Stomach (tissue), 8 donors: ENCODE measurements at regions not wholly inside any gene's neighbourhood (a gene's known extent, or its start where the extent isn't known, plus 50 kb on each side); places are given as distances from the start of the nearest gene placed in this dataset.

Experiments used
- DNase-seq, 2 donors: peaks; one replicate each; pipeline versions ENCODE4 v3.0.0 to v3.0.0-alpha.2; 2013 to 2019
- H3K27ac ChIP-seq, 5 donors: fragments of 200-600 bp in 4 of 5; sonication (generic) in 4 of 5; one replicate each; pipeline ENCODE4 v1.5.1; 2013 to 2019; ENCODE audit warnings: mild to moderate bottlenecking in 1 of 5, moderate library complexity in 1 of 5
- H3K27me3 ChIP-seq, 3 donors: fragments of 200-600 bp; sonication (generic); one replicate each; pipeline ENCODE4 v1.5.1; 2017 to 2019; ENCODE audit warnings: mixed run types in 1 of 3
- H3K36me3 ChIP-seq, 4 donors: fragments of 200-600 bp; sonication (generic); 1 replicate in 3 of 4; 2 replicates in 1 of 4; pipeline ENCODE4 v1.5.1; 2016 to 2019
- H3K4me1 ChIP-seq, 4 donors: fragments of 200-600 bp; sonication (generic); one replicate each; pipeline ENCODE4 v1.5.1; 2016 to 2019
- H3K4me3 ChIP-seq, 4 donors: fragments of 200-600 bp; sonication (generic) in 3 of 4; one replicate each; pipeline ENCODE4 v1.5.1; 2016 to 2019; ENCODE audit warnings: mild to moderate bottlenecking in 1 of 4
- H3K9me3 ChIP-seq, 4 donors: fragments of 200-600 bp; sonication (generic); one replicate each; pipeline ENCODE4 v1.5.1; 2016 to 2019
- EP300 ChIP-seq: sonication (generic); formaldehyde crosslinking; IDR thresholded peaks from one replicate; pipeline ENCODE4 v1.6.1; 2017; ENCODE audit warnings: antibody characterized with exemption
- POLR2A ChIP-seq, 4 donors: fragments of 450-650 bp; IDR thresholded peaks; one replicate each; pipeline ENCODE4 v1.6.1; 2016; ENCODE audit warnings: antibody characterized with exemption in 4 of 4, control low read depth in 2 of 4, mild to moderate bottlenecking in 1 of 4, moderate library complexity in 1 of 4
- POLR2AphosphoS5 ChIP-seq, 3 donors: sonication (generic); formaldehyde crosslinking; IDR thresholded peaks; one replicate each; pipeline ENCODE4 v1.6.1; 2016; ENCODE audit warnings: antibody characterized with exemption in 3 of 3
- WGBS, 5 donors: extraction: QIAGEN DNeasy Blood & Tissue Kit in 3 of 5; methylation state at CpG; one replicate each; pipeline versions ENCODE4 v1.1.5 to v1.1.7; 2013 to 2018; 5-methylcytosine and 5-hydroxymethylcytosine counted together
- intact Hi-C: fragments of 100-400 bp; cut with DNase I; formaldehyde crosslinking; loops from one replicate; pipeline ENCODE4 v1.15.1; 2023; ENCODE audit warnings: low total_unique reads
- TF ChIP-seq, protein P1 (sequence below), 7 experiments: fragments of 450-650 bp in 4 of 7; fragments of 200-600 bp in 3 of 7; sonication (generic) in 3 of 7; IDR thresholded peaks; one replicate each; pipeline ENCODE4 v1.5.1; 2016 to 2019; ENCODE audit warnings: antibody characterized with exemption in 7 of 7, control low read depth in 2 of 7, mild to moderate bottlenecking in 1 of 7
- donor health status: healthy with polysubstance abuse.
- donor health status: Bipolar disorder and iron deficiency.
- donor health status: healthy.

DNA sequence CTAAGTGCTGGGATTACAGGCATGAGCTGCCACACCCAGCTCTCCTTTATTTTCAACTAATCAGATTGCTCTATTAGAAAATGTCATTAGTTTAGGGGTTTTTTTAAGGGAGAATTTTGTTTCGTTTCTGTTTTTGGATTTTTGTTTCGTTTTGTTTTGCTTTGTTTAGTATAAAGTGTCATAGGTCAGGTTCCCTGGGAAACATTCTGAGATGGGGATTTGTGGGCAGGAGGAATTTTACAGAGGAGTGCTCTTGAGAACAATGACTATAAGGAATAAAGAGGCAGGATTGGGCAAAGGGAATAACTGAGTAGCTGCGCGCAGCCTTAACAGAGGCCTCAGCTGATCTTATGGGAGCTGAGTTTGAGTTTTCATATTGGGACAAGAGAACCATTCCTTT, 86.8 kb upstream of the NR2F2 start:
- DNase-seq: no peak
- Histone ChIP-seq H3K9me3 (no peaks in the 10 kb centered on the region), H3K4me1 (no peaks in the 10 kb centered on the region), H3K27me3 (no peaks in the 10 kb centered on the region), H3K27ac (no peak overlapping the region), H3K4me3 (no peak overlapping the region), H3K36me3 (no peaks in the 10 kb centered on the region)
- WGBS, 5 donors: 68 to 82% (median 72%) methylated on average over 4 of the region's 4 CpGs
- intact Hi-C loops: no loop called here
- TF ChIP-seq EP300: no peak
- TF ChIP-seq POLR2AphosphoS5 (IDR thresholded peaks at IDR 0.05): no peak

DNA sequence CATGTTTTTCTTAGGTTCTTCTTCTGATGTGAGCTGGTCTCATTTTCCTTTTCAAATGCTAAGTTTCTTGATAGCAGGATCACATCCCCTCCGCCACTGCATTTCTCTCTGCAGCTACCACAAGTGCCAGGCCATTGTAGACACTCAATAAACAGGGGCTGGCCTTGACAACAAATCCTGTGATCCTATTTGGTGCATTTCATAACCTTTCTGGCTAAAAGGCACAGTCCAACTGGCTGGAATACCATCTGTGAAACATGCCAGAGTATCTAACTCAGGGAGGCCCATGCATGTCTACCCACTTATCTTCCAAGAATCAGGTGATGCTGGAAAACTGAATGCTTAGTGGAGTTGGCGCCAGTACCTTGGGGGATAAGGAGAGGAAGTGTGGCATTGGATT, 85.2 kb upstream of the NR2F2 start:
- Histone ChIP-seq H3K27me3 (no peaks in the 10 kb centered on the region), H3K9me3 (no peaks in the 10 kb centered on the region), H3K4me1 (no peaks in the 10 kb centered on the region), H3K4me3 (no peak overlapping the region), H3K27ac (no peak overlapping the region), H3K36me3 (no peaks in the 10 kb centered on the region)
- 88 to 93% (median 91%) methylated on average over 2 of the region's 2 CpGs for WGBS, 5 donors
- DNase-seq: no peak
- no peak for TF ChIP-seq POLR2AphosphoS5 (IDR thresholded peaks at IDR 0.05)
- TF ChIP-seq POLR2A (IDR thresholded peaks at IDR 0.05): no peak
- TF ChIP-seq, protein P1, sequence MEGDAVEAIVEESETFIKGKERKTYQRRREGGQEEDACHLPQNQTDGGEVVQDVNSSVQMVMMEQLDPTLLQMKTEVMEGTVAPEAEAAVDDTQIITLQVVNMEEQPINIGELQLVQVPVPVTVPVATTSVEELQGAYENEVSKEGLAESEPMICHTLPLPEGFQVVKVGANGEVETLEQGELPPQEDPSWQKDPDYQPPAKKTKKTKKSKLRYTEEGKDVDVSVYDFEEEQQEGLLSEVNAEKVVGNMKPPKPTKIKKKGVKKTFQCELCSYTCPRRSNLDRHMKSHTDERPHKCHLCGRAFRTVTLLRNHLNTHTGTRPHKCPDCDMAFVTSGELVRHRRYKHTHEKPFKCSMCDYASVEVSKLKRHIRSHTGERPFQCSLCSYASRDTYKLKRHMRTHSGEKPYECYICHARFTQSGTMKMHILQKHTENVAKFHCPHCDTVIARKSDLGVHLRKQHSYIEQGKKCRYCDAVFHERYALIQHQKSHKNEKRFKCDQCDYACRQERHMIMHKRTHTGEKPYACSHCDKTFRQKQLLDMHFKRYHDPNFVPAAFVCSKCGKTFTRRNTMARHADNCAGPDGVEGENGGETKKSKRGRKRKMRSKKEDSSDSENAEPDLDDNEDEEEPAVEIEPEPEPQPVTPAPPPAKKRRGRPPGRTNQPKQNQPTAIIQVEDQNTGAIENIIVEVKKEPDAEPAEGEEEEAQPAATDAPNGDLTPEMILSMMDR (IDR thresholded peaks at IDR 0.05): no peak
- no peak for TF ChIP-seq EP300
- intact Hi-C loops: no loop called here

DNA sequence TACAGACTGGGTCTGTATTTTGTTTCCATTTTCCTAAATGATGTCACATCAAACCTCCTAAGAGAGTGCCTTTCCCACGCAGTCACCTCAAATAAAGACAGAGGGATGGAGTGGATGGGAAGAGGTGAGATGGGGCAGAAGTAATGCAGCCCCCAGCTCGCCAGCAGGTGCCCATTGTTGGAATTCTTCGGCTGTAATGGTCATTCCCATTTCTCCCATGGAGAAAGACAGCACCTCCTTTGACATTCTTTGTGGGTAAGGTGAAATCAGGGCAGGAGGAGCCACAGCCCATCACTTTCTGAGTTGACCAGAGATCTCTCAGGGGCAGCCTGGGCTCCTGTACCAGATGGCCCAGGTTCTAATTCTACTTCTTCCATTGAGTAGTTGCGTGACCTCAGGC, 84.4 kb upstream of the NR2F2 start:
- intact Hi-C loops: no loop called here
- TF ChIP-seq, protein P1 (IDR thresholded peaks at IDR 0.05): no peak
- TF ChIP-seq POLR2AphosphoS5 (IDR thresholded peaks at IDR 0.05) (no peak), EP300 (no peak), POLR2A (IDR thresholded peaks at IDR 0.05) (no peak)
- 89 to 94% (median 91%) methylated on average over 4 of the region's 4 CpGs for WGBS, 5 donors

DNA sequence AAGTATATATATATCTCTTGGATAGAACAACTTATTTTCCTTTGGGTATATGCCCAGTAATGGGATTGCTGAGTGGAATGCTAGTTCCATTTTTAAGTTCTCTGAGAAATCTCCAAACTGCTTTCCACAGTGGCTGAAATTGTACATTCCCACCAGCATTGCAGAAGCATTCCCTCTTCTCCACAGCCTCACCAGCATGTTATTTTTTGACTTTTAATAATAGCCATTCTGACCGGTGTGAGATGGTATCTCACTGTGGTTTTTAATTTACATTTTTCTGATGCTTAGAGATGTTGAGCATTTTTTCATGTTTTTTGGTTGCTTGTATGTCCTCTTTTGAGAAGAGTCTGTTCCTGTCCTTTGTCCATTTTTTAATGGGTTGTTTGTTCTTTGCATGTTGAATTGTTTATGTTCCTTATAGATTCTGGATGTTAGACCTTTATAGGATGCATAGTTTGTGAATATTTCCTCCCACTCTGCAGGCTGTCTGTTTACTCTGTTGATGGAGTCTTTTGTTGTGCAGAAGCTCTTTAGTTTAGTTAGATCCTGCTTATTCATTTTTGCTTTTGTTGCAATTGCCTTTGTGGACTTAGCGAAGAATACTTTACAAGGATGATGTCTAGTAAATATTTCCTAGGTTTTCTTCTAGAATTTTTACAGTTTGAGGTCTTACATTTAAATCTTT, 82.7 kb upstream of the NR2F2 start:
- Histone ChIP-seq H3K27ac (no peak overlapping the region), H3K4me3 (no peak overlapping the region), H3K9me3 (no peaks in the 10 kb centered on the region), H3K27me3 (no peaks in the 10 kb centered on the region), H3K36me3 (peaks cover 0 to 5% (median 0%) of the 10 kb centered on the region in 4 donors), H3K4me1 (no peaks in the 10 kb centered on the region)
- 85 to 92% (median 89%) methylated on average over 2 of the region's 2 CpGs for WGBS, 5 donors
- TF ChIP-seq POLR2AphosphoS5 (IDR thresholded peaks at IDR 0.05): no peak
- TF ChIP-seq, protein P1 (IDR thresholded peaks at IDR 0.05): no peak
- no peak for TF ChIP-seq POLR2A (IDR thresholded peaks at IDR 0.05)
- no peak for TF ChIP-seq EP300
- no peak for DNase-seq
- intact Hi-C loops: no loop called here

More for the DNA sequence above, 84.4 kb upstream of the NR2F2 start:
- no peaks in the 10 kb centered on the region for H3K4me1 ChIP-seq
- no peak overlapping the region for H3K4me3 ChIP-seq
- no peaks in the 10 kb centered on the region for H3K36me3 ChIP-seq
- H3K9me3 ChIP-seq: no peaks in the 10 kb centered on the region
- DNase-seq: no peak
- H3K27ac ChIP-seq: no peak overlapping the region
- no peaks in the 10 kb centered on the region for H3K27me3 ChIP-seq

DNA sequence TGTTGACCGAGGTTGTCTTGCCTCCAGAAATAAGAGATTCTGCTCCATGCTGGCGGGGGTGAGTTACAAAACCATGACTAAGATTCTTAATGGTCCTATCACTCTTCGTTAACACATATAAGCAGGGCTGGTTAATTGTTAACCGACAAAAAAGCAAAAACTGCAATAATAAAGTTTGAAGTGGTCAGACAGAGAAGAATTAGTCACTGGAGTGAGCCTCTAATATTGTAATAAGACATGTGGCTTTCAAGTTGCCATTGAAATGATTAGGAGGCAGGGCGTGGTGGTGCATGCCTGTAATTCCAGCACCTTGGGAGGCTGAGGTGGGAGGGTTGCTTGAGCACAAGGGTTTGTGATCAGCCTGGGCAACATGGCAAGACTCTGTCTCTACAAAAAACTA, 78.4 kb upstream of the NR2F2 start:
- WGBS, 5 donors: 88 to 94% (median 90%) methylated on average over 5 of the region's 5 CpGs
- H3K36me3 ChIP-seq: peaks cover 0 to 21% (median 8%) of the 10 kb centered on the region in 4 donors
- no peaks in the 10 kb centered on the region for H3K4me1 ChIP-seq
- no peak for DNase-seq
- no peaks in the 10 kb centered on the region for H3K27me3 ChIP-seq
- TF ChIP-seq EP300: no peak
- no peak for TF ChIP-seq POLR2AphosphoS5 (IDR thresholded peaks at IDR 0.05)
- TF ChIP-seq POLR2A (IDR thresholded peaks at IDR 0.05): no peak
- TF ChIP-seq, protein P1 (IDR thresholded peaks at IDR 0.05): no peak
- intact Hi-C loops: no loop called here
- no peak overlapping the region for H3K4me3 ChIP-seq
- no peak overlapping the region for H3K27ac ChIP-seq
- no peaks in the 10 kb centered on the region for H3K9me3 ChIP-seq
